GM12865 (cell line): ENCODE measurements at regions not wholly inside any gene's neighbourhood (a gene's known extent, or its start where the extent isn't known, plus 50 kb on each side); places are given as distances from the start of the nearest gene placed in this dataset.

Experiments used
- DNase-seq: peaks from one replicate; pipeline ENCODE4 v3.0.0; 2010; ENCODE audit warnings: low read depth
- H3K4me3 ChIP-seq: 2 replicates; pipeline ENCODE4 v1.5.1; 2011; ENCODE audit warnings: mild to moderate bottlenecking, low read depth, low read length, control low read depth
- CTCF ChIP-seq: IDR thresholded peaks from 2 replicates; pipeline ENCODE4 v1.5.1; 2011; ENCODE audit warnings: low read length, control low read depth, low read depth, inconsistent platforms; ENCODE audit not compliant: insufficient read depth; ENCODE audit errors: missing control alignments

- no peak for DNase-seq
- H3K4me3 ChIP-seq = no peak overlapping the region
- TF ChIP-seq CTCF = no peak
These were observed 467.4 kb upstream of the SETBP1 start for GRCh38 chr18:44213293-44213692.

- no peak overlapping the region for H3K4me3 ChIP-seq
- DNase-seq = no peak
- TF ChIP-seq CTCF = no peak
These were observed 466.3 kb upstream of the SETBP1 start for GRCh38 chr18:44214396-44214795.

- TF ChIP-seq CTCF = no peak
- no peak for DNase-seq
- H3K4me3 ChIP-seq = no peak overlapping the region
These were observed 464.5 kb upstream of the SETBP1 start for GRCh38 chr18:44216169-44216568.

GRCh38 chr18:44227501-44227900 lies 453.2 kb upstream of the SETBP1 start:
- no peak overlapping the region for H3K4me3 ChIP-seq
- DNase-seq = no peak
- no peak for TF ChIP-seq CTCF

- no peak overlapping the region for H3K4me3 ChIP-seq
- no peak for TF ChIP-seq CTCF
- DNase-seq = no peak
These were observed 451.0 kb upstream of the SETBP1 start for GRCh38 chr18:44229693-44230108.

- DNase-seq = no peak
- H3K4me3 ChIP-seq = no peak overlapping the region
- TF ChIP-seq CTCF = no peak
These were observed 448.8 kb upstream of the SETBP1 start for GRCh38 chr18:44231936-44232335.

- TF ChIP-seq CTCF = no peak
- DNase-seq = no peak
- H3K4me3 ChIP-seq = no peak overlapping the region
These were observed 448.2 kb upstream of the SETBP1 start for GRCh38 chr18:44232500-44232899.
